BLaER1 treated with 17β-estradiol and CSF1 and Interleukin-3, amounts not matched to agents 10 nM and 100 nM (cell line): ENCODE measurements at regions not wholly inside any gene's neighbourhood (a gene's known extent, or its start where the extent isn't known, plus 50 kb on each side); places are given as distances from the start of the nearest gene placed in this dataset.
"Not testable (repeated sequence)": the region's sequence is repeated elsewhere in the genome, so short reads cannot be mapped to it uniquely, and the experiment has no call there.

Source experiments
- H3K27ac ChIP-seq, 11 experiments: shearing (Covaris generic); formaldehyde crosslinking; 2 replicates each; pipeline ENCODE4 v1.8.1; 2022
- H3K27me3 ChIP-seq, 11 experiments: shearing (Covaris generic); formaldehyde crosslinking; 2 replicates each; pipeline ENCODE4 v1.8.1; 2022
- H3K36me3 ChIP-seq, 11 experiments: shearing (Covaris generic); formaldehyde crosslinking; 2 replicates each; pipeline ENCODE4 v1.8.1; 2022
- H3K4me1 ChIP-seq, 10 experiments: shearing (Covaris generic); formaldehyde crosslinking; 2 replicates each; pipeline ENCODE4 v1.8.1; 2022
- H3K4me2 ChIP-seq, 11 experiments: shearing (Covaris generic); formaldehyde crosslinking; 2 replicates each; pipeline ENCODE4 v1.8.1; 2022
- H3K4me3 ChIP-seq, 10 experiments: shearing (Covaris generic); formaldehyde crosslinking; 2 replicates each; pipeline ENCODE4 v1.8.1; 2022
- H3K9ac ChIP-seq, 11 experiments: shearing (Covaris generic); formaldehyde crosslinking; 2 replicates each; pipeline ENCODE4 v1.8.1; 2022
- H3K9me3 ChIP-seq, 11 experiments: shearing (Covaris generic); formaldehyde crosslinking; replicated peaks in 1 of 11; 2 replicates each; pipeline ENCODE4 v1.8.1; 2022
- H4K20me1 ChIP-seq, 11 experiments: shearing (Covaris generic); formaldehyde crosslinking; 2 replicates each; pipeline ENCODE4 v1.8.1; 2022
- Cebpa-rat ChIP-seq, 11 experiments: shearing (Covaris generic); IDR thresholded peaks; 2 replicates each; pipeline ENCODE4 v1.8.1; 2022

GRCh38 chr5:57750891-57751290 is 268.3 kb upstream of the ACTBL2 start:
- TF ChIP-seq Cebpa-rat (IDR thresholded peaks at IDR 0.05) = no peak
- no peak overlapping the region for H3K4me2 ChIP-seq
- no peak overlapping the region for H3K9ac ChIP-seq
- no peak overlapping the region for H3K27ac ChIP-seq
- H3K27me3 ChIP-seq = no peaks in the 10 kb centered on the region
- H4K20me1 ChIP-seq = no peaks in the 10 kb centered on the region
- H3K9me3 ChIP-seq = no peaks in the 10 kb centered on the region
- no peaks in the 10 kb centered on the region for H3K4me1 ChIP-seq
- H3K36me3 ChIP-seq = no peaks in the 10 kb centered on the region
- H3K4me3 ChIP-seq = no peak overlapping the region

DNA sequence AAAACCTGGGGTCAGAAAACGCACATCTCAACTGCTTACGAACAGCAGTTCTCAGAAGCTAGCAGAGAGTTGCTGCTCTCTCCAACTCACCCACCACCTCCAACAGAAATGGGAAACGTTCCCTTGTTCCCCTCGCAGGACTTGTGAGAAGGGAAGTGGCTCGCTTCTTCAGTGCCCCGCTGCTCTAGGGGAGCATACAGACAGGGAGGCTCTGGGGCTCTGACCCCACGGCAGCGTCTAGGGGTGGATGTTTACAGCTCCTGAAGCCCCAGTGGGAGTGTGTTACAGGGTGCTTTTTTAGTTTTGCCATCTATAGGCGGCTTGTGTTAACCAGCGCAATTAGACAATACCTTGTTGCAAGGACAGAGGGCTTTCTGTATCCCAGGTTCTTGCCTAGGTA is 267.7 kb upstream of the ACTBL2 start:
- Histone ChIP-seq H4K20me1 (no peaks in the 10 kb centered on the region), H3K27ac (no peak overlapping the region), H3K9ac (no peak overlapping the region), H3K9me3 (no peaks in the 10 kb centered on the region), H3K4me3 (no peak overlapping the region), H3K27me3 (no peaks in the 10 kb centered on the region), H3K36me3 (no peaks in the 10 kb centered on the region), H3K4me1 (no peaks in the 10 kb centered on the region), H3K4me2 (no peak overlapping the region)
- TF ChIP-seq Cebpa-rat (IDR thresholded peaks at IDR 0.05) = no peak

- no peak for TF ChIP-seq Cebpa-rat (IDR thresholded peaks at IDR 0.05)
- Histone ChIP-seq H3K27ac (no peak overlapping the region), H3K27me3 (no peaks in the 10 kb centered on the region), H3K4me1 (no peaks in the 10 kb centered on the region), H3K4me3 (no peak overlapping the region), H3K4me2 (no peak overlapping the region), H3K9ac (no peak overlapping the region), H4K20me1 (no peaks in the 10 kb centered on the region), H3K36me3 (no peaks in the 10 kb centered on the region), H3K9me3 (no peaks in the 10 kb centered on the region)
Observed at GRCh38 chr5:57749396-57749795, 266.8 kb upstream of the ACTBL2 start.

DNA sequence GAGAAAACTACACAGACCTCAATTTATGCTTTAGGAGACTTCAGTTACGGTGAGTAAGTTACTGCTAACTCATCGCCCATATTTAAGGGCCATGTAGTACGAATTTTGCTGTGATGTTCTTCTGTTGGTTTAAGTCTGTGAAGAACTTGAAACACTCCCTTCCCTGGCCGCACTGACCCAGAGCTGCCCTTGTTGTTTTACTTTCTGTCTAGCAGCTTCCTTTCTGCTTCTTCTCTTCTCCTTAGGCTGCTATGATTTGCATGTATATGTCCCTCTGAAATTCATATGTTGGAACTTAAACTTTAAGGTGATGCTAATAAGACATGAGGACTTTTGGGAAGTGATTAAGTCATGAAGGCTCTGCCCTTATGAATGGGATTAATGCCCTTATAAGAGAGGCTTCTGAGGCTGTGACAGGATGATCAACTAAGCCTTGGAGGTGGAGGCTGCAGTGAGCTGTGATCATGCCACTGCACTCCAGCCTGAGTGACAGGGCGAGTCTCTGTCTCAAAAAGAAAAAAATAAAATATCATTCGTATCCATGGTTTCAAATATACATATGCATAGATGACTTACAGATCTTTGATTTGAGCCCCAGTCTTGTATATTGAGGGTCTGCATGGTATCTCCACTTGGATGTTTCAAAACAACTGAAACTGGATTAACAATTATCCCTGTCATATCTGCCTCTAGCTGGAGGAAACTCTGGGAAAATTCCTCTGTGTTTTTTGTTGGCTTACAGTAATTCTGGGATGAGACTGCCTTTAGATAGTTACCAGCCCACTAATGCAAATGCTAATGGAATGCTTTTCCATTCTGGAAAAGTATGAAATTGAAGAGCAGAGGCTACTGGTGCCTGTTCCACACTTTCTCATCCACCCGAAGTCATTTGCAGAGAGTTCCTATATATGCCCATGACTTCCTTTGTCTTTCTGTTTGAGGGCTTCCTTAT is 263.4 kb upstream of the ACTBL2 start:
- Histone ChIP-seq H4K20me1 (no peaks in the 10 kb centered on the region), H3K4me2 (no peak overlapping the region), H3K4me3 (no peak overlapping the region), H3K27me3 (no peaks in the 10 kb centered on the region), H3K4me1 (no peaks in the 10 kb centered on the region), H3K36me3 (no peaks in the 10 kb centered on the region), H3K27ac (no peak overlapping the region), H3K9ac (no peak overlapping the region), H3K9me3 (no peaks in the 10 kb centered on the region)
- TF ChIP-seq Cebpa-rat (IDR thresholded peaks at IDR 0.05) = no peak

DNA sequence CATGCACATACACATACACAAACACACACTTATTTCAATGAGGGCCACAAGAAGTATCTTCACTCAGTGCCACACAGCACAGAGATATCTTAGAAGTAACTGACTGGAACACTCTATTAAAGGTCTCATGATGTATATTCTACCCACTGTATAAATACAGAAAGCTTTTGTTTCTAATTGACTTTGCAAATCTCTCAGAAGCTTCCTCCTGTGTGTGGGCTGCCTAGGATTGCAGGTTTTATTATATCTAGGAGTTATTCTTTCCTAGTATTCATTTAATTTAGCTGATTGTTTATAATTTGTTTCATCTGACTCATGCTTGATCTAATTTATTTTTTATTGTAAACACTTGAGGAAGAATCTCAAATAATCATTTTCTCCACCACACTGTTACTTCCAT is 262.4 kb upstream of the ACTBL2 start:
- Histone ChIP-seq H3K36me3 (no peaks in the 10 kb centered on the region), H3K9ac (no peak overlapping the region), H3K27ac (no peak overlapping the region), H3K4me1 (no peaks in the 10 kb centered on the region), H3K27me3 (no peaks in the 10 kb centered on the region), H3K4me3 (no peak overlapping the region), H4K20me1 (no peaks in the 10 kb centered on the region), H3K4me2 (no peak overlapping the region), H3K9me3 (no peaks in the 10 kb centered on the region)
- no peak for TF ChIP-seq Cebpa-rat (IDR thresholded peaks at IDR 0.05)

- no peak overlapping the region for H3K4me2 ChIP-seq
- H3K27ac ChIP-seq = no peak overlapping the region
- H3K36me3 ChIP-seq = no peaks in the 10 kb centered on the region
- H3K4me3 ChIP-seq = no peak overlapping the region
- H4K20me1 ChIP-seq = no peaks in the 10 kb centered on the region
- H3K9ac ChIP-seq = no peak overlapping the region
- H3K4me1 ChIP-seq = no peaks in the 10 kb centered on the region
- H3K27me3 ChIP-seq = no peaks in the 10 kb centered on the region
- TF ChIP-seq Cebpa-rat (IDR thresholded peaks at IDR 0.05) = no peak
- no peaks in the 10 kb centered on the region for H3K9me3 ChIP-seq
Observed at GRCh38 chr5:57741336-57741735, 258.7 kb upstream of the ACTBL2 start.

GRCh38 chr5:57738787-57739186 is 256.2 kb upstream of the ACTBL2 start:
- H3K36me3 ChIP-seq = no peaks in the 10 kb centered on the region
- no peak overlapping the region for H3K9ac ChIP-seq
- no peak overlapping the region for H3K27ac ChIP-seq
- H3K4me3 ChIP-seq = no peak overlapping the region
- H3K4me1 ChIP-seq = no peaks in the 10 kb centered on the region
- no peaks in the 10 kb centered on the region for H3K9me3 ChIP-seq
- no peak overlapping the region for H3K4me2 ChIP-seq
- H3K27me3 ChIP-seq = no peaks in the 10 kb centered on the region
- no peaks in the 10 kb centered on the region for H4K20me1 ChIP-seq
- TF ChIP-seq Cebpa-rat (IDR thresholded peaks at IDR 0.05) = no peak

GRCh38 chr5:57738301-57738700 is 255.7 kb upstream of the ACTBL2 start:
- H3K9ac ChIP-seq = no peak overlapping the region
- no peaks in the 10 kb centered on the region for H3K36me3 ChIP-seq
- H3K4me1 ChIP-seq = no peaks in the 10 kb centered on the region
- H3K9me3 ChIP-seq = no peaks in the 10 kb centered on the region
- TF ChIP-seq Cebpa-rat (IDR thresholded peaks at IDR 0.05) = no peak
- H3K27me3 ChIP-seq = no peaks in the 10 kb centered on the region
- no peak overlapping the region for H3K4me2 ChIP-seq
- no peaks in the 10 kb centered on the region for H4K20me1 ChIP-seq
- no peak overlapping the region for H3K27ac ChIP-seq
- H3K4me3 ChIP-seq = no peak overlapping the region

GRCh38 chr5:57736716-57737115 is 254.1 kb upstream of the ACTBL2 start:
- H3K27ac ChIP-seq = no peak overlapping the region
- no peak overlapping the region for H3K4me2 ChIP-seq
- no peak for TF ChIP-seq Cebpa-rat (IDR thresholded peaks at IDR 0.05)
- H3K4me1 ChIP-seq = no peaks in the 10 kb centered on the region
- H3K9ac ChIP-seq = no peak overlapping the region
- no peaks in the 10 kb centered on the region for H4K20me1 ChIP-seq
- H3K27me3 ChIP-seq = no peaks in the 10 kb centered on the region
- H3K4me3 ChIP-seq = no peak overlapping the region
- no peaks in the 10 kb centered on the region for H3K9me3 ChIP-seq
- H3K36me3 ChIP-seq = no peaks in the 10 kb centered on the region

- H3K36me3 ChIP-seq, H3K27ac ChIP-seq, H3K9ac ChIP-seq, H3K4me2 ChIP-seq, H3K9me3 ChIP-seq, H3K4me1 ChIP-seq, H4K20me1 ChIP-seq, H3K27me3 ChIP-seq, H3K4me3 ChIP-seq: not testable (repeated sequence)
Observed at GRCh38 chr5:57735279-57736153, 252.9 kb upstream of the ACTBL2 start.
